Keratinocyte (primary cell): ENCODE measurements at regions not wholly inside any gene's neighbourhood (a gene's known extent, or its start where the extent isn't known, plus 50 kb on each side); places are given as distances from the start of the nearest gene placed in this dataset.

Experiments
- DNase-seq: peaks from one replicate; pipeline ENCODE4 v3.0.0-alpha.2; 2011; ENCODE audit warnings: low read depth, missing footprints, low spot score
- FAIRE-seq: peaks from 2 replicates; lab custom pipeline; 2011; peaks lifted over from hg19 to GRCh38; lab: Jason Lieb, UNC
- H2AFZ ChIP-seq: 2 replicates; pipeline ENCODE4 v1.6.0; 2012; ENCODE audit warnings: low read length, control low read depth, inconsistent platforms; ENCODE audit not compliant: control insufficient read depth
- H3K27ac ChIP-seq: 2 replicates; pipeline ENCODE4 v1.5.1; 2011; ENCODE audit warnings: low read length; ENCODE audit not compliant: control insufficient read depth, insufficient read depth
- H3K27me3 ChIP-seq: 3 replicates; pipeline ENCODE4 v1.6.0; 2011; ENCODE audit warnings: low read length; ENCODE audit not compliant: control insufficient read depth, insufficient read depth; ENCODE audit errors: extremely low read depth
- H3K36me3 ChIP-seq, 2 experiments: 2 replicates in 1 of 2; 3 replicates in 1 of 2; pipeline ENCODE4 v1.5.1; 2011; ENCODE audit warnings: low read length in 2 of 2, mild to moderate bottlenecking in 1 of 2; ENCODE audit not compliant: control insufficient read depth in 2 of 2, insufficient read depth in 2 of 2; ENCODE audit errors: extremely low read depth in 1 of 2
- H3K4me1 ChIP-seq: 3 replicates; pipeline ENCODE4 v1.5.1; 2011; ENCODE audit warnings: low read length; ENCODE audit not compliant: control insufficient read depth, insufficient read depth; ENCODE audit errors: extremely low read depth
- H3K4me2 ChIP-seq: 3 replicates; pipeline ENCODE4 v1.6.0; 2011; ENCODE audit warnings: low read depth, low read length; ENCODE audit not compliant: control insufficient read depth, insufficient read depth; ENCODE audit errors: extremely low read depth
- H3K4me3 ChIP-seq, 3 experiments: fragments of 200-600 bp in 1 of 3; sonication (generic) in 1 of 3; 2 replicates in 2 of 3; 3 replicates in 1 of 3; pipeline ENCODE4 v1.5.1; 2011 to 2016; ENCODE audit warnings: low read length in 3 of 3, mild to moderate bottlenecking in 3 of 3, control low read depth in 2 of 3, inconsistent platforms in 1 of 3, low read depth in 1 of 3, mixed read lengths in 1 of 3, mixed run types in 1 of 3, moderate library complexity in 1 of 3; ENCODE audit not compliant: control insufficient read depth in 2 of 3, insufficient read depth in 2 of 3; ENCODE audit errors: extremely low read depth in 1 of 3
- H3K79me2 ChIP-seq: 2 replicates; pipeline ENCODE4 v1.6.0; 2012; ENCODE audit warnings: low read length; ENCODE audit not compliant: control insufficient read depth, insufficient read depth
- H3K9ac ChIP-seq: 3 replicates; pipeline ENCODE4 v1.6.0; 2011; ENCODE audit warnings: low read length; ENCODE audit not compliant: control insufficient read depth, insufficient read depth; ENCODE audit errors: extremely low read depth
- H3K9me1 ChIP-seq: 3 replicates; pipeline ENCODE4 v1.6.0; 2011; ENCODE audit warnings: low read length; ENCODE audit not compliant: control insufficient read depth, insufficient read depth; ENCODE audit errors: extremely low read depth
- H3K9me3 ChIP-seq: 2 replicates; pipeline ENCODE4 v1.5.1; 2012; ENCODE audit warnings: low read depth, low read length; ENCODE audit not compliant: control insufficient read depth
- H4K20me1 ChIP-seq: 3 replicates; pipeline ENCODE4 v1.6.0; 2011; ENCODE audit warnings: low read length; ENCODE audit not compliant: control insufficient read depth, insufficient read depth; ENCODE audit errors: extremely low read depth
- CTCF ChIP-seq, 3 experiments: IDR thresholded peaks in 1 of 3; conservative IDR thresholded peaks in 1 of 3; optimal IDR thresholded peaks in 1 of 3; 2 replicates in 2 of 3; 3 replicates in 1 of 3; pipeline versions ENCODE3 to v1.5.1; 2011; ENCODE audit warnings: low read length in 3 of 3, mild to moderate bottlenecking in 3 of 3, moderate library complexity in 2 of 3, control low read depth in 1 of 3, inconsistent platforms in 1 of 3; ENCODE audit not compliant: insufficient read depth in 2 of 3; ENCODE audit errors: extremely low read depth in 1 of 3
- EZH2 ChIP-seq: IDR thresholded peaks from one replicate; pipeline ENCODE4 v1.6.1; 2012; ENCODE audit warnings: inconsistent platforms, mild to moderate bottlenecking, low read length, moderate library complexity
- dilution Hi-C: fragments of 300-500 bp; cut with MboI; formaldehyde crosslinking; loops from one replicate; pipeline ENCODE4 v1.7.0; 2020; ENCODE audit warnings: low sequenced_read_pairs; ENCODE audit not compliant: extremely low pct_ligation_motif_present

GRCh38 chr14:42013153-42013552, 406.5 kb downstream of the LRFN5 start:
- Histone ChIP-seq H3K4me1 (no peaks in the 10 kb centered on the region), H2AFZ (no peak overlapping the region), H3K9me3 (no peaks in the 10 kb centered on the region), H4K20me1 (no peaks in the 10 kb centered on the region), H3K4me2 (no peak overlapping the region), H3K27me3 (no peaks in the 10 kb centered on the region), H3K4me3 (no peak overlapping the region), H3K9ac (no peak overlapping the region), H3K27ac (no peak overlapping the region), H3K36me3 (no peaks in the 10 kb centered on the region), H3K9me1 (no peaks in the 10 kb centered on the region), H3K79me2 (no peaks in the 10 kb centered on the region)
- no peak for TF ChIP-seq CTCF (optimal IDR thresholded peaks at IDR 0.05 in 1 of 3, IDR thresholded peaks at IDR 0.05 in 1 of 3, conservative IDR thresholded peaks at IDR 0.05 in 1 of 3; ENCODE audit: extremely low read depth in 1 of 3, insufficient read depth in 2 of 3, low read length in 3 of 3)
- no peak for FAIRE-seq
- DNase-seq = no peak
- dilution Hi-C loops = no loop called here

- Histone ChIP-seq H3K36me3 (no peaks in the 10 kb centered on the region), H3K9ac (no peak overlapping the region), H3K9me1 (no peaks in the 10 kb centered on the region), H4K20me1 (no peaks in the 10 kb centered on the region), H3K27me3 (no peaks in the 10 kb centered on the region), H2AFZ (no peak overlapping the region), H3K9me3 (no peaks in the 10 kb centered on the region), H3K4me3 (no peak overlapping the region), H3K27ac (no peak overlapping the region), H3K4me2 (no peak overlapping the region), H3K79me2 (no peaks in the 10 kb centered on the region), H3K4me1 (no peaks in the 10 kb centered on the region)
- FAIRE-seq = no peak
- DNase-seq = no peak
- no peak for TF ChIP-seq EZH2
- no peak for TF ChIP-seq CTCF (optimal IDR thresholded peaks at IDR 0.05 in 1 of 3, IDR thresholded peaks at IDR 0.05 in 1 of 3, conservative IDR thresholded peaks at IDR 0.05 in 1 of 3; ENCODE audit: extremely low read depth in 1 of 3, insufficient read depth in 2 of 3, low read length in 3 of 3)
- dilution Hi-C loops = no loop called here
These were observed 404.5 kb downstream of the LRFN5 start for GRCh38 chr14:42011221-42011620.
